HG02973 (cell line): ENCODE measurements at regions not wholly inside any gene's neighbourhood (a gene's known extent, or its start where the extent isn't known, plus 50 kb on each side); places are given as distances from the start of the nearest gene placed in this dataset.

Experiments used
- ATAC-seq: cut with Tn5 transposase; IDR thresholded peaks from one replicate; pipeline ENCODE4 v1.9.1; 2021; ENCODE audit warnings: moderate library complexity; ENCODE audit not compliant: unreplicated experiment

DNA sequence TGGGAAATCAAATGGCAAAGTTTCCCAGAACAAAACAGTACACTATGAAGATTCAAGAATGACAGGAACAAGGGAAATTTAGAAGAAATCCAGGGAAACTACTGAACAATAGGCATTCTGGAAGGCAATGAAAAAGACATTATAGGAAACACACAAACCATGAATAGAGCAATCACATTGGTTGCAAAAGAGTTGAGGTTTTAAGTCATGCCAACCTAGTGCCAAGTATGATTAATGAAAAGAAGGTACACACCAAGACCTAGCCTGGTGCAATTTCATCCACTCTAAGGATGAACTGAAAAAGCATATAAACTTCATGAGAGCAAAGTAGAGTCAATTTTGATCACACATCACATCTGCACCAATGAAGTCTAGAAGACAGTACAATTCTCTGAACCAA lies 326.9 kb downstream of the PDHA2 start:
- no peak for ATAC-seq

DNA sequence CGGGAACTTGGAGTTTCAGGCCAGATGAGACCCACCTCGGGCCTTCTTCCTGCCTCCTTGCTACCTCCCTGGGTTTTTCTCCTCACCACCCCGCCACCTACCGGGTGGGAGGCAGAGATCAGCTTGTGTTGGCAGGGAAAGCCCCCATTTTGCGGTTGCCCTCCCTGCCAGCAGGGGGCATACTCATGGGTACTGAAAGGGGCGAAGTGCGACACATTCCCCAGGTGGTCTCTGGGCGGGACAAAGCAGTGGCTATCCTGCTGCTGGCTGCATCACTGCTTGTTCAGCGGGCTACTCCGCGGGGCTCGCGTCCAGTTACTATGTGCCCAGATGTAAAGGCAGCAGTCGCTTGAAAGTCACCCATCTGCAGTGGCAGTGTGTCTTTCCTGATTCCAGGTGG lies 330.3 kb downstream of the PDHA2 start:
- ATAC-seq: no peak

DNA sequence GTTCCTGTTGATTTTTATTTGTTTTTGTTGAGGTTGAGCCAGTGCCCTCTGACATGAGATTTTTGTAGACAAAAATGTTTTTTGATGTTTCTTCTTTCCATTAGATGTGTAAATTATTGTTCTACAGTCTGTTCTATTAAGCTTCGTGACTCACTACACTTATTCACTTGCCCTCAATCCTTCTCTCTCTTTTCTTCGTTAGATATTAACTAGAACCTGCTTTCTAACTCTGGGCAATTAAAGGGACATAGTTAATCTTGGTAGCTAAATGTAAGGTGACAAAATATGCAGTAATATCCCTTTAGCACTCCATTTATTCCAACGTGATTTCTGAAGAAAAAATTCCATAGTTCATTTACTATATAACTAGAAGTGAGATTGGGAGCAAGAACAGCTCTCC lies 333.9 kb downstream of the PDHA2 start:
- ATAC-seq: no peak

DNA sequence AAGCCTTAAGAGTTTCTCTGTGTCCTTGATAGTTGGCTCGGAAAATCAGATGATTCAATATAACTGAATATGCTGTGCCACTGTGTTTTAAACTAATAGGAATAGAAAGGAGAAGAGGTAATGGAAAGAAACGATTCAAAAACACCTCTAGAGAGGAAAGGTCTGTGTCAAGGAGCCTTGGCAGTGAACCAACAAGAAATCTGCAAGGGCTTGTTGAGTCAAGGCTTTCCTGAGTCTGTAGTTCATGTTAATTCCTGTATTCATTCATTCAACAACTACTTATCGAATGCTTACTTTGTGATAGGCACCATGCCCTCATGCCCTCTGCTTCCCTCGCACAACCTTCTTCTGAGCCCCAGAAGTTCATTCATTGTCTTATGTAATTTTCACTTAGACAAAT lies 336.0 kb downstream of the PDHA2 start:
- no peak for ATAC-seq

DNA sequence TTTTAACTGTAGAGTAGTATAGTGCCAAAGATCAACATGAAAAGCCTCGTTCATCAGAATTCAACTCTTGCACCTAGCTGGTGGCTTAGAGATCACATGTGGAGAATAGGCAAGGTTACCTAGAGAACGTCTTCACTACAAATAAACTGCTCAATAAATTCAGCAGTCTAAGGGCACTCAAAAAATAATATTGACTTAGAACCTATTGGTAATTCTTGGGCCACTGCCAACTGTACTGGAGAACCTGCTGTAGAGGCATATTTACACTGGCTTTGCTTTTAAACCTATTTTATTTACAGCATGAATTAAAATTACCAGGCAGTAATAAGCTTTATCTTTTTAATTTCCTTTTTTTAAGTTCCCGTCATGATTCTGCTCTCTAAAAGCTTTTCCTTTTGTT lies 343.7 kb downstream of the PDHA2 start:
- no peak for ATAC-seq

DNA sequence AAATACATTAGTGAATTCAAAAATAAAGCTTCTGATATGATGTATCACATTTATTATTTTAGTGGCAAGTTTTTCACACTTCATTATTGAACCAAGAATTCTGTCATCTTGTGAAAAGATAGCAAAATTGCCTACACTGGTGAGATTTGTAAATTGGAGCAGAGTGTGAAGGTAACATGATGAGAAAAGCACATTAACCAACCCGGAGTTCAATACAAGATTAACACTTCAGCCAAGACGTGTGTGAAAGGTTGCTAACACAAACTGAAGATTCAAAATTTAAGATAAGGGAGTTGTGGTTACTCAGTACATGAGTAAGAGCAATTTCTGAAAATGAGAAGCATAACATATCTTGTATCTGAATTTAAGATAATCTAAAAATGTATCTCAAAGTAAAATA lies 346.7 kb downstream of the PDHA2 start:
- no peak for ATAC-seq

DNA sequence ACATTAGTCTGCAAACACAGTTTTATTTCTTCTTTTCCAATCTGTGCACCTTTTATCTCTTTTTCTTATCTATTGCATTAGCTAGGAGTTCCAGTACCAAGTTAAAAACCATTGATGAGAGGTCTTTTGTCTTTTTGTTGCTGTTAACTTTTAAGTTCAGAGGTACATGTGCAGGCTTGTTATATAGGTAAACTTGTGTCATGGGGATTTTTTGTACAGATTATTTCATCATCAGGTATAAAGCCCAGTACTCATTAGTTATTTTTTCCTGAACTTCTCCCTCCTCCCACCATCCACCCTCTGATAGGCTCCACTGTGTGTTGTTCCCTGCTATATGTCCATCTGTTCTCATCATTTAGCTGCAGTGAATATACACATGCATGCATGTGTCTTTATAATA lies 349.9 kb downstream of the PDHA2 start:
- ATAC-seq: no peak

DNA sequence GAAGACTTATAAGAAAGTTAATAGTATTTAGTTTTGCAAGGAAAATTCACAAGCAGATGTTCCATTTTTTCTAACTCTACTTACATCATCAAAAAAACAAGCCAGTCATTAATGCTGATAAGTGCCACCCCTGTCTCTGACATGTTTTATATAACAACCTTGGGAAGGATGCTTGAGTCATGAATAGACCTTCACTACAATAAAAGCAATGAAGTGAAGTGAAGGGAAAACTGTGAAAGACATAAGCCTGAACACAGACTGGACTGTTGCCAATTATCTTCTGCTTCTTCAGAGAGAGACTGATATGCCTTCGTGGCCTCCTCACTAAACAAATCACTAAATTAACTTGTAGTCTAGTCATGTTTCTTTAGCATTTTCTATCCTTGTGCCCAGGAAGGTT lies 353.2 kb downstream of the PDHA2 start:
- ATAC-seq: no peak

DNA sequence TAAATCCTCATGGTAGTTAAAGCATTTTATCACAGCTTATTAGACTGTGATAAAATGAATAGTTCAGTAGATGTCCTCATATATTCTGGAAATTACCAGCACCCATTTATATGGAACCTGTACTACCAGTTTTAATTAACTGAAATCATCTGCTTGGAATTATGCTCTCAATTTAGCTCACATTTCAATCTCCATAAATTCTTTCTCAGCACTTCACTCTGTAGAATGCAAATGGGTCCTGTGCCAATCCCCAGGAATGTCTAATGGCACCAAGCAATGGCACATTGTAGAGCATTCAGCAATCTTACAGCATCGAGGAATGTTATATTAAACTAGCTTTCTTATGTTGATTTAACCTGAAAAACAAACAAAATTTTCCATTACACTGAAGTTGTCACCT lies 355.1 kb downstream of the PDHA2 start:
- ATAC-seq: no peak

DNA sequence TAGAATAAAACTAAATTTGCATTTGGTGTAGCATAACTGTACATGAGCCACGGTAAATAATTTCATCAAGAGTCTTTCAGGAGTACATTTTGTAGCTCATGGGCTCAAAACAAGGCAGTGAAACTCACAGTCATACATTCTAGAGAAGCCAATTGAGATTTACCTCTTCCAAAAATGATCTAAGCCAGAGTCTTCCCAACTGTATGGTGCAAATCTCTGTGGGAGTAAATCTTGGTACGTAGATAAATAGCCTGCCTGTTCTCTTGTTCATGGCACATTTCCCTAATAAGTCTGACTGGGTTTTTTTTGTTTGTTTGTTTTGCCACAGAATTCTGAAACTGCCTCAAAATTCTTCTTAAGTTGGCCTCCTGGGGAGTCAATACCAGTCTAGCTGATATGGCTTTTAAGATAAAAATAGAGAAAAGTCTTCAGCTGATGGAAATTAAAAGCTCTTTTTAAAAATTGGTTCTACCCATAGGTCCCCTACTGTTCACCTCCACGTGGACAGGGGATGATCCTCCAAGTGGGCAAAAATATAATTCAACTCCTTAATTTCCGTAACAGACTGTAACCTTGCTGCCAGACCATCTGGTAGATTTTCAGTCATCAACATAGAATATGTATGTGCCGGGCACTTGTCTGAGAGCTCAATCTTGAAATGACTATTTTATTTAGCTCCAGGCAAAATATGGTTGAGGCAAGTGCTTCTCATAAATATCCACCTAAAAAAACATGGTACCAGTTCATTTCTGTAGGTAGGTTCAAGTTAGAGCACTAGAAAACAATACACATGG lies 365.4 kb downstream of the PDHA2 start:
- no peak for ATAC-seq

DNA sequence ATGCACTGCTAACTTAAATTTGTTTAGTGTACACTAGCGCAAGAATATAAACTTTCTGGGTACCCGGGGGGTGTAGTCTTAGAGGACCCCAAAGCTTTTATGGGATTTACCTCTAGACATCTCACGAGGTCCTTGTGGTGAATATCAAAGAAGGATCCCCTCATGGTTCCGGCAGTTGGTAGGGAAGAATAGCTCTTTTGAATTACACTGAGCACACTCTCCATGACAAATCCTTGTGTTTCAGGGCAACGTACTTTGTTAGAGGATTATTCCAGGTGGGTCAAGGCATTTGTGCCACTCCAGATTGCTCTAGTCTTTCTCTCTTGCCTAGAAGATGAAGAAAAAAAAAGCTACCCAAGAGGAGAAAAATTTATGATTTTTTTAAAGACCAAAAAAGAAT lies 387.6 kb downstream of the PDHA2 start:
- no peak for ATAC-seq

DNA sequence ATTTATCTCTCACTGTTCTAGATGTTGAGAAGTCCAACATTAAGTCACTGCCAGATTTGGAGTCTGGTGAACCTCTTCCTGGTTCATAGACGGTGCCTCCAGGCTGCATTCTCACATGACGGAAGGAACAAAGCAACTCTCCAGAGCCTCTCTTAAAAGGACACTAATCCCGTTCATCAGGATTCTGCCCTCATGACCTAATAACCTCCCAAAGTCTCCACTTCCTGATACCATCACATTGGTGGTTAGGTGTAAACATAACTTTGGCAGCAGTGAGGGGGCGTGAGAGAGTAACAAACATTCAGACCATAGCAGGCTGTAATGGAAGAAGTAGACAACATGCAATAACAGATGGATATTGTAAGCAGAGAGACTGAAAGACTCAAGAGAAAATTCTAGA lies 388.6 kb downstream of the PDHA2 start:
- ATAC-seq: no peak

DNA sequence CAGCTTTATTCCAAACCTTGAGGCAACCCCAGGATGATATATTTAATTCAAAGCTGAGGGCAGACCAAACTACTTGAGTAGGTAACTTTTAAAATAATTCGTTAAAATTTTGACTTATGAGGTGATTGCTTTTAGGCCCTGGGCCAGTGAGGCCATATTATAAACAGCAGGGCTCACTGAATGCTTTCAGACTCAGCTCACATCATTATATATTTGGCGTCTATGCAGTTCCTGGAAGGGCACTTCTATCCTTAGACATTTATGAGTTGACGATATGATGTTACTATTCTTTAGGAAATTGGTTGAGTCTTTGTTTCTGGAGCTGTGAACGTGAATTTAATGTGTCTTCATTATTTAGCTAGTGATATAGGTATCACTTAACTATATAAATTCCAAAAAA lies 400.1 kb downstream of the PDHA2 start:
- no peak for ATAC-seq

DNA sequence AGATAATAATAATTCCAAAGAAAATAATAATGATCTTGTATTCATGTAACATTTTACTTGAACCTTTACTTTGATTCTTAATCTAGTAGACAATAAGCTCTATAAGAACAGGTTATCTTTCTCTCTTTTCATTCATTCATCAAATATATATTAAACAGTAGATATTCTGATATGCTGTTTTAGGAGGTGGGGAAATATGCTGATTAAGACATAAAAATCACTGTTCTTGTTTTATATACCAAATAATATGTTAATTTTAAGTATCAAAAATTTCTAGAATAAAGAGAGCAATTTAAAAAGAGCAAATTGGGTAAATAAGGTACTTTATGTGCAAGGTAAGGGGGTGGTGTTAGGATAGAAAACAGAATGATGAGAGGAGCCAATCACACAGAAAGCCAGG lies 401.9 kb downstream of the PDHA2 start:
- ATAC-seq: no peak

DNA sequence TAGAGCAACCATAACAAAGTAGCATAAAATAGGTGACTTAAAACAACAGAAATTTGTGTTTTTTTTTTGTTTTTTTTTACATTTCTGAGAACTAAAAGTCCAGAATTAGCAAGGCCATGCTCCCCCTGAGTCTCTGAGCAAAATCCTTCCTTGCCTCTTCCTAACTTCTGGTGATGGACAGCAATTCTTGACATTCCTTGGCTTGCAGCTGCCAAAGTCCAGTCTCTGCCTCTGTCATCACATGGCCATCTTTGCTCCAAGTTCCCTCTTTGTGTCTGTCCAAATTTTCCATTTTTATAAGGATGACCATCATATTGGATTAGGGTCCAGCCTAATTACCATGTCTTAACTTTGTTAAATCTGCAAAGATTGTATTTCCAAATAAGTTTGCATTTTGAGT lies 407.2 kb downstream of the PDHA2 start:
- ATAC-seq: no peak

DNA sequence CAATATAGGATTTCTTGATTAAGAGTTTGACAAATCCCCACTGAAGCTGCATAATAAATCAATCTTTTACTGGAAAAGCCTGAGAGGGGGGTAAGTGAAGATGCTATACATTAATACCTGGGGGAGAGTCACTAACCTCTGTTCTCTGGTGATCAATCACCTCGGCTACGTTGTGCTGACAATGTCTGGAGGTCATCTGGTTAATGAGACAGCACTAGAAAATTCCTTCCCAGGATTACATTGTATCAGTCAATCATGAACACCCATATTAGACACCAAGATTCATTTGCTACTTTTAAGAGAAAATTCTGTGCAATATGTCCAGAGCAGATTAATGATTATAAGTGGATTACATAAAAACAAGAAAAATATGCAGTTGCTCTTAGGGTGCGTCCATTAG lies 408.3 kb downstream of the PDHA2 start:
- no peak for ATAC-seq

DNA sequence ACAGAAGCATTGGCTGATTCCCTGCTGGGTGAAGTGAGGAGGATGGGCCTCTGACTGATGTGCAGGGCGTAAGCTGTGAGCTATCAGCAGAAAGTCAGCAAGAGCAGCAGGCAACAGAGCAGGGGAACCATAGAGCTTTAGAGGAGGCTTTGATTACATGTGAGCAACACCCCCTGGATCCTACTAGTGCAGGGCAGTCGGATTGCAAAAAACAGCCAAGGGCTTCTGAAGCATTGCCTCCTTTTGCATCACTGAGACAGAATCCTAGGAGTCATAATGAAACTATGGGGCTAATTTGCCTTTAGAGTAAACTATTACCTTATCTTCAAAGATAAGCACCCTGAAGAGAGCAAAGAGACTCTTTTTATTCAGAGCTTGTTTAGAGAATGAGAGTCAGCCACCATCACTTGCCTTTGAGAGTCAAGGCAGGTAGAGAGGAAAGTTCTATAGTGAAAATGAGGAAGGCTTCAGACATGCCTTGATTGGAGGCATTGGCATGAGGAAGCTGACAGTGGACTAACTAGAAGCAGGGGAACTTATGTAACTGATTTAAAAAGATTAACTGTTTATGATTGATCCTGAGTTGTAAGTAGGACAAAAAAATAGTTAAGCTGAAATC lies 420.3 kb downstream of the PDHA2 start:
- ATAC-seq: no peak

DNA sequence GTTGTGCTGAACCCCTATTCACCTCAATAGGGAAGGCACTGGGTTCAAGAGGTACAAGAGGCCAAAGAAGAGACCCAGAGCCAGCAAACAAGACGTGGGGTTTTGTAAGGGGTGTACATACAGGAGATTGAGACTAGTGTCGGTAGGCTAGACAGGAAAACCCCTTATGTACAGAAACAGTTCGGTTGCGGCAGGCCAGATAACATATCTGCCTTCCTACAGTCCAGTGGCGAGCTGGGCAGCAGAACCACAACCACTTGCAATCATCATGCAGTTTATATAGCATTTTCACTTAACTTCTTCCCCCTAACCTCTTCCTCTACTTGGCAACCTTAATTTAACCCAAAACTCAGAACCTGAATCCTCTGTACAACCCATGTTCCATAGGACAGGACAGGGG lies 422.2 kb downstream of the PDHA2 start:
- ATAC-seq: no peak

DNA sequence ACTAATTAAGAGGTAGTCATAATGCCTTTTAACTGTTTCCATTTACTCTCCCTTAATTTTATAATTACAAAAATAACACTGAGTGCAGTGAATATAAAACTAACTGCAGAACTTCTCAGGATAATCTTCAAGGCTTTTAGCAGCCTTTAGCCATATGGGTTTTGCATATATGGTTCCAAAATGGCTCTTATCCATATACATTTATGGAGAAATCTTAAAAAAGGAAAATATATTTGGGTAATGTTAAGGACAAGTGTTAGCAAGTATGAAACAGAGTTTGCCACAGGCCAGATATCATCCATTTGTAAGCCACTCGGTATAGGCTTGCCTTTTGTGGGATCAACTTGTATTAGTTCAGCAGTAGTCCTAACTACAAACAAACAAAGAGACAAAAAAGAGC lies 423.4 kb downstream of the PDHA2 start:
- ATAC-seq: no peak

DNA sequence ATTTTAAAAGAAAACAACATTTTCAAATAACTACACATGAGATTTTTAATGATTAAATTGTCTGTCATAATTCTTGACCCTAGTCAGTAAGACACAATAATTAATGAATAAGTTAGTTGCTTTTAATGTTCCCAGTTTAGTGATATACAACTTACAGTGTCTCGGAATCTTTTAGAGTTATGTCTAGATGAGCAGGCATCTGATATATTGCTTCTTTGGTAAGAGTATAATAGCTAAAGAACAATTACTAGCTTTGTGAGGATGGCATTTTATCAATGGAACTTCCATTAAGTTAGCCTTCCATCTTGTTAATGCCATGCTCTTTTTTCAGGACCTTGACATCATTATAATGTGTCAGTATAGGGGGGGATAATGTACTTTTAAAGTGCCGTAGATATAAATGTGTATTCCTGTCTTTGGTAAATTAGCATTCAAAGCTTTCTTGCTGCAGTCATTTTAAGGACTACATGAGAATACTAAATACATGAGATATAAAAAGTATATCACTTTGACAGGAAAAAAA lies 425.1 kb downstream of the PDHA2 start:
- ATAC-seq: no peak

DNA sequence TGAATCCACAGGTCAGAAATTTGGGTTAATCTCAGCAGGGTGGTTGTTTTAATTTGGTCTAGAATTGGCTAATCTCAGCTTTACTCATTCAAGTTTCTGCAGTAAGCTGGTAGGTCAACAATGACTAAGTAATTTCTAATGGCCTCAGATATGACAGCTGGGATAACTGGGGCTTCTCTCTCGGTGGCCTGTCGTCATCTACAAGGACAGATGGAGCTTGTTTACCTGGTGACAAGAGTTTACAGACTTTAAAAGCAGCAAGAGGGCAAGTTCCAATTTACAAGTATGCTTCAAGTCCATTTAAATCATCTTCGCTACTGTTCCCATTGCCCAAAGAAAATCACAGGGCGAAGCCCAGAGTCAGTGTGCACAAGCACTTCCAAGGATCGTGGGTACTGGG lies 453.9 kb downstream of the PDHA2 start:
- ATAC-seq: no peak

DNA sequence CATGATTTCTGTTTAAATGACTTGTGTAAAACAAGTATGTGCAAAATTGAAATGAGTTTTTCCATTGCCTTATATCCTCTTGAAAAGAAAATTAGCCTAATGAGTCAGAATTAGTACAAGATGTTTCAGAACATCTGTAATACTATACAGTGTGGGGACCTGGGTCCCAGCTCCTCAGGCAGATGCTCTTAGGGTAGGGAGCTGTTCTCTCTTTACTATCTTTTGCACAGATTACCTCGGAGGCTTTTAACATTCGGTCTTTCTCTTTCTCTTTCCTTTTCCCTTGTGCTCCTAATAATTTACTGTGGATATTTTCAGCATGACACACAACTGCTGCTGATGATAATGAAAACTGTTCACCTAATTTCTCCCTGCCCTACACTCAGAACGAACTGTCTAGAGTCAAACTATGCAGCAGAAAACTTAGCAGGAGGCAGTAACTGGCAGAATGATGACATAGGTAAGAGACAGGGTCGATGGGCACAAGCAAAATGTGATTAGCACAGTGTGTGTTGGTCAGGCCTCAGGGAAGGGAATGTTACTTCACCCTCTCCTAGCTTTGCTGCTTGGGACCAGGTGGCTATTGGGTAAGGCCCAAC lies 455.3 kb downstream of the PDHA2 start:
- ATAC-seq: no peak
